ENCODE measurements at regions not wholly inside any gene's neighbourhood (a gene's known extent, or its start where the extent isn't known, plus 50 kb on each side); places are given as distances from the start of the nearest gene placed in this dataset.

- TF ChIP-seq CTCF (IDR thresholded peaks at IDR 0.05 in 4 of 5, conservative IDR thresholded peaks at IDR 0.05 in 1 of 5) (no peak), POLR2A (IDR thresholded peaks at IDR 0.05) (no peak)
Measured at GRCh38 chr3:106265704-106266103, 396.9 kb upstream of the CBLB start.
